Fibroblast of mammary gland (primary cell): ENCODE measurements at regions not wholly inside any gene's neighbourhood (a gene's known extent, or its start where the extent isn't known, plus 50 kb on each side); places are given as distances from the start of the nearest gene placed in this dataset.

Source experiments
- DNase-seq: peaks from one replicate; pipeline ENCODE4 v3.0.0-alpha.2; 2010; ENCODE audit warnings: low read depth
- H3K4me3 ChIP-seq: 2 replicates; pipeline ENCODE4 v1.5.1; 2011; ENCODE audit warnings: low read depth, mild to moderate bottlenecking, low read length, moderate library complexity; ENCODE audit not compliant: control insufficient read depth
- CTCF ChIP-seq: conservative IDR thresholded peaks from 2 replicates; pipeline ENCODE4 v1.5.1; 2011; ENCODE audit warnings: low read depth, low read length, inconsistent platforms; ENCODE audit not compliant: control insufficient read depth, insufficient read depth

GRCh38 chr3:83403927-83404326, 1554.9 kb upstream of the CADM2 start:
- TF ChIP-seq CTCF: no peak
- no peak overlapping the region for H3K4me3 ChIP-seq
- no peak for DNase-seq

GRCh38 chr3:83426300-83426699, 1532.5 kb upstream of the CADM2 start:
- no peak overlapping the region for H3K4me3 ChIP-seq
- TF ChIP-seq CTCF: no peak
- DNase-seq: no peak

- DNase-seq: no peak
- H3K4me3 ChIP-seq: no peak overlapping the region
- TF ChIP-seq CTCF: no peak
These were observed 1523.8 kb upstream of the CADM2 start for GRCh38 chr3:83434880-83435587.

- DNase-seq: no peak
- no peak for TF ChIP-seq CTCF
- no peak overlapping the region for H3K4me3 ChIP-seq
These were observed 1520.6 kb upstream of the CADM2 start for GRCh38 chr3:83438188-83438587.

GRCh38 chr3:83453056-83453455, 1505.7 kb upstream of the CADM2 start:
- no peak for TF ChIP-seq CTCF
- DNase-seq: no peak

GRCh38 chr3:83454353-83454752, 1504.4 kb upstream of the CADM2 start:
- TF ChIP-seq CTCF: no peak
- no peak for DNase-seq
- H3K4me3 ChIP-seq: no peak overlapping the region

More at GRCh38 chr3:83453056-83453455, 1505.7 kb upstream of the CADM2 start:
- H3K4me3 ChIP-seq: no peak overlapping the region
